ENCODE measurements at regions not wholly inside any gene's neighbourhood (a gene's known extent, or its start where the extent isn't known, plus 50 kb on each side); places are given as distances from the start of the nearest gene placed in this dataset.
"Not testable (repeated sequence)": the region's sequence is repeated elsewhere in the genome, so short reads cannot be mapped to it uniquely, and the experiment has no call there.

DNA sequence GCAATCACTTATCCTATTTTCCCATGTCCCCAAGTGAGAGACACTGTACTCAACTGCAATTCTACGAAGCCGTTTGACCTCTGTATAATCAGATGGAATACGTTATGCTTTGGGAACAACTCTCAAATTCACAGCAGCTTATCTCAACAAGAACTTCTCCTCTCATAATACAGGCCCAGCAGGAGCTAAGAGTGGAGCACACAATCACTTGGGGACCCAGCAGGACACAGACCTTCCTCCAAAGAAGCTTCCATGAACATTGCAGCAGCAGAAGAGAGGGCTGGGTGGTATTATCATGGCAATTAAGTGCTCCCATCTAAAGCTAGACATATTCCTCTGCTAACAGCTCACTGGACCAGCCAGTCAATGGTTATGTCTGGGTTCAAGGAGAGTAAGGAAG is 428.3 kb upstream of the MIR17HG start:
- DNase-seq: no peak

DNA sequence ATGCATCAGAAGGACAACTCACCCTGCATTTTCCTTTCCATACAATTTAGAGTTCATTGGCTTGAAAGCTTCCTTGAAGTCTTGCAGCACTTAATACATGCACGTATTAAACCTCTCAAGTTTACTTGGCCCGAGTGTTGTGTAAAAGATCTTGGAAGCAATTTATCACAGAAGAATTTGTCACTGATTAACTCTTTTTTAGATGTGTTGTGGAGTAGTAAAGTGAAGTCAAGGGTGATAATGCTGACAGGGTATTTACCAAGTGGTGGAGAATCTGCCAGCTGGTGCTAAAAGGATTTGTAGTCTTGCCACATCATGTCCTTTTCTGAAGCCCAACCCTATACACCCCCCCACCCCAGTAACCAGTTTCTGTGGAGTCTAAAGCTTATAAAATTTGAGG is 421.0 kb upstream of the MIR17HG start:
- no peak for DNase-seq

DNA sequence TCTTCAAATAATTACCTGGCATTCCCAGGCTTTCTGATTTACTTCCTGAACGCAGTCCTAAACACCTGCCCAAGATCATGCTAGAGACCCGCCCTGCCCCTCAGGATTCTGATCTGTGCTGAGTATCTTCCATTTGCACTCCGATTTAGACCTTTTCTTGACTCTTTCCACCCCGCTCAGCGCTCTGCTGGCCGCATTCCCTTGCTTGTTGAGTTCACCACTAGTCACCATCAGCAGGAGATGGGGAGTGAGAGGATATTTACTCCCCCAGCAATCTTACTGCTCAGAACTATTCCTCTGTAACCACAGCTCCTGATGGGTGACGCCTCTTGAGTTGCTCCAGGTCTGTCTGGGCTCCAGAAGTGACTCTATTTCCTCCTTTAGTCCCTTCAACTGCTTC is 419.4 kb upstream of the MIR17HG start:
- DNase-seq: no peak

DNA sequence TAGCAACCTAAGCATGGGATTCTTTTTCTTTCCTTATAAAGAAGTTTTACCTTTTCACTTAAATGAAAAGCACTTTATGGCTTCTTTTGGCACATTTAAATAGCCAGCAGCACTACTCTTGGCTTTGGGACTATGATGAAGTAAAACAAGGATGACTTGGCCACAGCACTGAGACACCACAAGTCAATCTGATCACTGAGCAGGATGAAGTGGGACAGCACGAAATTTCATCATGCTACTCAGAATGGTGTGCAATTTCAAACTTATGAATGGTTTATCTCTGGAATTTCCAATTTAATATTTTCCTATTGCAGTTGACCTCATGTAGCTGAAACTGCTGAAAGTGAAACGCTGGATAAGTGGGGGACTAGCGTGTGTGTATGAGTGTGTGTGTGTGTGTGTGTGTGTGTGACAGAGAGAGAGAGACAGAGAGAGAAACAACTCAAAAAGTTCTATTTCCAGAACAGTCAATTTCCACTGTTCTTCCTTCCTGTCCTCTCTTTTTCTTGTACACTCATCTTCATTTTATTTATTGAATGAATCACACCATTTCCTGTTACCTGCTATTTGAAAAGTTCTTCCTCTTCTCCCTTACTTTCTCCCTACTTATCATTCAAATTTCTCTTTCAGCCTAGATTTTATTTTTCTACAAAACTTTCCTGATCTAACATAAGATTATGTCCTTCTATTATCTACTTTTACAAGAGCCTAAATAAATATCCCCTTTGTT is 414.2 kb upstream of the MIR17HG start:
- no peak for DNase-seq

DNA sequence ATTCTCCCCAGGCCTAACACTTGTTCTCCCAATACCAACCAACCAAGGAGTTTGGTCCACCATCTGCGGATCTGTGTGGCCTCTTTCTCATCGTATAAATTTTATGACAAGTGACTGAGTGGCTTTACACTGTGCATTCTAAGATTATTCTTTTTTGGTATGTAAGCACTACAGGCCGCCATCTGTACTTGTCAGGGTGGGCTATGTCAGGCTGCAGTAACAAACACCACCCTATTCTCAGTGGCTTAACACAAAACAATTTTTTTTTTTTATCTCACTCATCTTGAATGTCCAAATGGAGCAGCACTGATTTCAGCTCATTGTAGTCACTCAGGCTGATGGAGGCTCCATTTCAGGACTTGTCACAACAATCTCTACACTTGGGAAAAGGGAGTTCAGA is 412.7 kb upstream of the MIR17HG start:
- no peak for DNase-seq

DNA sequence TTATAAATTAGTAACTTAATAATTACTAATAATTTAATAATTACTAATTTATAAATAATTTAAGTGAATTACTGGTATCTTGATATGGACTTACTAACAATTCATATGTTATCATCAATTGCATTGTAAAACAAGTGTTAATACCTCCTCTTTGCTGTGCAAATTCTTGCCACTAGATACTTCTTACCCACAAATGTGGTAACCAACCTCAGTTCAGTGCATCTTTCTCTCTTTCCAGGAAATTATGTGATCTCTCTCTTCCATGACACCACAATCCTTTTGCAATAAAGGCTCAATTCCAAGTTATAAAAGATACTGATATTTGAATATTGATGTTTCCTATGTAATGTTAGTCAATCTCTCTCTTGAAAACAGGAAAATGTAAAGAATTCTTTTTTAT is 408.6 kb upstream of the MIR17HG start:
- no peak for DNase-seq

DNA sequence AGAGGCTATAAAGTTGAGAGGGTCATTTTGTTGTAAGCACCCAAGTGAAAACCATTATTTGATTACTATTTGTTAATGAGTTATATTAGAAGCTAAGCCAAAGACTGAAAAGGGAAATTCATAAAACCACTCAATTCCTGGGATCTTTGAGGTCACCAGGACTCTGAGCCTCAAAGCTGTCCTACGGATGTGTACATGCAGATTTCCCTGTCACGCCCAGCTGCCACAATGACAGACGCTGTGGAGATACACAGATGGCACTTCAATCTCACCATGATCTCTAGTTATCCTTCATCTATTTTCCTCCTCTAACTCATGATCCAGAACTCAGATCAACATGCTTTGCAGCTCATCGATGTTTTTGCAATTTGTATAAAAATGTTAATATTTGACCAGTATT is 403.5 kb upstream of the MIR17HG start:
- DNase-seq: no peak

DNA sequence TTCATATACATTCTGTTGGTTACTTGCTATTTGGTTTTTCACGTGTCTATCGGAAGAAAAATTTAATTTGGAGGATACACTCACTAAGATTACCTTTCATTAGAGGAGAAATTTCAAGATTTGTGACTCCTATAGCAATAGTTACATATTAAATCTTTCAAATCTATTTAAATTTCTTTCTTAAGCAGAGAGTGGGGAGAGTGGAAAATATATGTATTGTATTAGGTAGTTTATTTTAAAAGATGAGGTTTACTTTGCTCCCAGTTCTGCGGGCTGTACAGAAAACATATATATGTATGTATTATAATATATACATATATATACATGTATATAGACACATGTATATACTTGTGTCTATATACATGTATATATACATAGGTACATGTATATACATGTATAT is 402.3 kb upstream of the MIR17HG start:
- not testable (repeated sequence) for DNase-seq

DNA sequence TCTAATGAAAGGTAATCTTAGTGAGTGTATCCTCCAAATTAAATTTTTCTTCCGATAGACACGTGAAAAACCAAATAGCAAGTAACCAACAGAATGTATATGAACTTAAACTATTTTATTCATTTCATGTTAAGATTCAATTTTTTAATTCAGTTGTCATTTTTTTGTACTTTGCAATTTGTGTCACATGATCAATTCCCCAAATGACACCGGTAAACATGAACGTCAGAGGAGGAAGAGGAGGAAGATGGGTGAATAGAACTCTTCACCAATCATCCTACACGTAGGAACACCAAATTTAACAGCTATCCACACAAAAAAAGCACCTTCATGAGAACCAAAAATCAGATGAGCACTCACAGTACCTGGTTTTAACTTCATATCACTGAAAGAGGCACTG is 401.4 kb upstream of the MIR17HG start:
- not testable (repeated sequence) for DNase-seq

DNA sequence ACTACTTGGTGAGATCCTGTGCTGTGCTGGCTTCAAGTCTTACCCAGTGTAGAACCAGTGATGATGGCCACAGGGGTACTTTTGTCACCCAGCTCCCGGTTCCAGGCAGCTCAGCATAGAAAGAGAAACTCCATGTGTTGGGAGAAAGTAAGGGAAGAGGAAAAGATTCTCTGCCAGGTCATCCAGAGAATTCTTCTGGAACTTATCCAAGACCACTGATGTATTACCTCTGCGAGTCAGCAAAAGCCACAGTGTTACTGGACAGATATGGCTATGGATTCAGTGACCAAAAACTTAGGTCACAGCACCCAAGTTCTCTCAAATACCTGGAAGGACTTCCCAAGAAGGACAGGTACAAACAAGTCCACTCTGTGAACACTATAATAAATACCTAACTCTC is 399.5 kb upstream of the MIR17HG start:
- no peak for DNase-seq

DNA sequence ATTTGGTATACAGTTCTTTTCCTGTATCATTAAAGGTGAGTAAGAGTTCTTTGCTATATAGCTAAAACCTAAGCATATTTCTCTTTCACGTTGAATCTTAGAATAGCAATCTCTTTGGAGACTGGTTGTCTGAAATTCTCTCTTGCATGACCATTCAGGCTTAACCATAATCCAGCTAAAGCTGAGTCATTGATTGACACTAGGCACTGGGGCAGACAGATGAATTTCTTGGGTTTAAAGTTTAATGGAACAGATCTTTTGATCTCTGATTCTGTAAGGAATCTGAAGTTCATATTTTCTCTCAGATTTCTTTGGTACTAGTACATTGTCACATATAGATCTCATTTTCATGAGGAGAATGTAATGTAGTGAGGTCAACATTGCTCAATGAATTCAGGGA is 397.3 kb upstream of the MIR17HG start:
- DNase-seq: no peak

DNA sequence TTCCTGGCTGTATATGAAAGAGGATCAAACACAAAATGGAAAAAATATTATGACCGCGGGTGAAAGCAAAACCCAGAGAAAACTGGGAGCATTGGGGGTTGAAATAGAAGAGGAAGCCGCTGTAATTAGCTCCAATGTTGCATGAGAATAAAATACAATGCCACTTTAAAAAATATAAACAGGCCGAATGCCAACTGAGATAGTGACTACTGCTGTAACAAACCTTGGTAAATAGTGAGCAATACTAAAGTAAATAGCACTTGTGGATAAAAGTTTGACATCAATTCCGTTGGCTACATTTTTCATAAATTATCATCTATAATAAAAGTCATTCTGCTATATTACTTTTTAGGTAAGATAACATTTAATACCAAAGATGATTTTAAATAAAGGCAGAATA is 395.8 kb upstream of the MIR17HG start:
- DNase-seq: no peak

DNA sequence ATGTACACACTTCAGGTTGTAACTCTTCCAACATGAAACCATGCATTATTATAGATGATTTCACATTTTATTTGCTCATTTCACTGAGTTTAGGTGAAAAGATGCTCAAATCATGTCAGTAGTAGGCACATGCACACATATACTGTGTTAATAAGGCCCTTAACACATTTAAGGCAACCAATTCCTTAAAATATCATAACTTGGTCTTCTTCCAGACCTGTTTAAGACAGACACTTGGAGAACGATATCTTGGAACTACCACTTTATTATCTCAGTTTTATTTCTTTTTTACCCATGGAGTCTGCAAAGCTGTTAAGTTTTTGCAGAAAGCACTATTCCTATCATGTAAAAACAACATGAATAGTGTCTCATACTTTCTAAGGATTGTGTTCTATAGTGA is 395.2 kb upstream of the MIR17HG start:
- DNase-seq: no peak

DNA sequence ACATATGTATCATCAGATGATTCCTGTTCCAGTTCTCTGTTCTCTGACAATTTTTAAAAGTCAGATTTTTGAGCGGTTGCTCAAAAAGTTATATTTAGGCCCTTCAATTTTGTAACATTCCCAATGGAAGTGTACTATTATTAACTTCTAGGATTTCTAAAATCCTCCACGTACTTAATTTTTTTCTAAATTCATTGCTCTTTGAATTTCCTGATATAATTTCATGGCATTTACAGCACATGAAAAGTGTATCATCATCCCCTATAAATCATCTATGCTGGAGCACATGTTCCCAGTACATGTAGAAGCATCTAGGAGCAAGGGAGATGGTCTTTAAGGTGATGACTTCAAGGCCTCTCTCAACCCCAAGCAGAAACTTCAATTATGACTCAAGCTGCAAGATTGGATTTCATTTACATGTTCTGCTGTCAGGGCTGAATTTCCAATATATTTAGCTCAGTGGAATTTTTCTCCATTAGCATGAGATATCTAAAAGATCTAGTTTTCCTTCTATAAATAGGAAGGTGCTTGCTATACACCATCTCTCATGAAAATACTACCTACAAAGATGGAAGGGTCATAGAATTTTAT is 392.8 kb upstream of the MIR17HG start:
- no peak for DNase-seq

DNA sequence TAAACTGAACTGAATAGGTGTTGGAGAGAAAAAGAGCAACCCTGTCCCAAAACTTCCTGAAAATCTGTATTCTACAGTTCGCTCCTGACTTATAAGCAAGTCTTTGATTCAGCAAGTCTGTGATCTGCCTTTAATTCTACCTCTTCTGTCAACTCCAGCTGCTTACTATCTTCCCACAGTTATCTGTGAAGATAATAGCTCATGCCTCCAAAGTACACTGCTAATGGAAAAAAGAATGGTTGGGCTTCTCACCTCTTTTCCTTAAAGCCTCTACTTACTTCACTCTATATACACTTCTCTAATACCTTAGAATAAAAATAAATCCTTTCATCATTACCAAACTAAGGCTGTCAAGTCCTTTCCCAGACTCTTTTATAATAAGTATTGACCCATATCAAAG is 391.5 kb upstream of the MIR17HG start:
- no peak for DNase-seq

DNA sequence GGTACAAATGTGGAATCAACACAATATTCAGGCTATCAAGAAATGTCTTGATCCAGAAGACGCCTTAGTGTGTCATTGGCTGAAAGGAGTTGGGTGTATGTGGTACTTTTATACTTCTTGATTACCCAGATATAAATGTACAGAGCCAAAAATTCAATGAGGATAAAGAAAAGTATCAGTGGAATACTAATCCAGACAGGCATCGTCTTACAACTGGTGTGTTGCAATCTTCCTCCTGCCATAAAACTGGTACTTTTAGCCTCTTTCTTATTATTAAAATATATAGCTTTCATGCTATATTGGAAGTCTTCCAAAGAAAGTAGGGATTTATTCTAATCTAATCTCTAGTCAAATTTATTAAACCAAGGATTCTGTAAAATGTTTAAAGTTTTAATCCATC is 388.6 kb upstream of the MIR17HG start:
- no peak for DNase-seq

DNA sequence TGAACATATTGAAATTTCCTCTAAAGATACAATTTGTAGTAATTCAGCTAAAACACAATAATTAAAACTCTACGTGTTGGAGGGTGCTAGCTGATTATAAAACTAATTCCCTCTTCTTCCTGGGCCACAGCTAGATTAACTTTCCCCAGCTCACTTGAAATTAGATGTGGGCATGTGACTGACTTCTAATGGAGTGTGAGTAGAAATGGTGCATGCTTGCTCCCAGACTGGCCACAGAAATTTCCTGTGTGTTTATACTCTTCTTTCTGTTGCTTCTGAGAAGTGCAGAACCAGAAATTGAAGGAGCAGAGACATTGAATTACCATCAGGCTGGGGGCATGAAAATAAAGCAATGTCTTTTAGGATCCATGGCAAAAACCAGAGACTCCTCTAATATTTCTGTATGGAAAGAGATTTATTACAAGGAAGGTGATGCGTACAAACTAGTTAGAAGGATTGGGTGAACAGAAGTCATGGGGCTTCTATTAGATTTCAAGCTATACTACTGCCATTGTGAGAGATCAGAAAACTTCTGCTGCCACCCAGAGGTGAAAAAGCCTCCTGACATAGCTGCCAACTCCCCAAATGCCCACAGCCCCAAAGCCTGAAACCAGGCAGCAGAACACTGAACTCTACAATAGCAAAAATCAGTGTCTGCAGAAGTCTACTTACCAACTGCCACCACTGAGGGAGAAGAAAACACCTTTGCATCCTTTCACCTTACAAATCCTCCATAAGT is 379.2 kb upstream of the MIR17HG start:
- peak in 1 of 5 experiments; percentile 2 for DNase-seq

DNA sequence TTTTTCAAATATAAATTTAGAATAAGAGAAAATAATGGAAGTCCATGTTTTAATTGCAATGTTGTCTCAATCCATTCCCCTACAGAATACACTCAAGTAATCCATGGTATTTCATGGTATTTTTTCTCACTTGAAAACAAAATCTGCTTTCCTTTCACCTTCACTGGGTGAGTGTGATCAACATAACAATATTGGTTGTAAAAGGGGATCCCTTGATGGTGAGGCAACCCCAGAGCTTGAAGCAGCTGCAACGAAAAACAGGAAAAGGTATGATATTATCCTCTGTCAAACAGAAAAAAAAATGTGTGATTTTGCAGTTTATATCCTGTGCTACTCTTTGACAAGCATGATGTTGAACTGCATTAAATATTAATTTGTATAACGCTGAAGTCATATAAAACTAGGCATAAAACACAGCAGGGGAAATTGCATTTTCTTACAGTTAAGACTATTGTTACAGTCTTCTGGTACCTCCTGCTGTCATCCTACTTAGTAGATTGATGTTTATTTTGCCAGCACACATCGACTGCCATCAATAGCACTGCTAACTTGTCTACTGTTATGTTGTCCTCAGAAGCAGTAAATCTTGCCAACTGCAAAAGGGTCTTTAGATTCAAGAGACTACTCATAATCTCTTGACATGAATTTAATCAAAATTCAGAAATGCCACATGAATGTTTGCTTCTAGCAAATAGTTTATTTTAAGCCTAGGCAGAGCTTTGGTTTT is 373.1 kb upstream of the MIR17HG start:
- DNase-seq: no peak

DNA sequence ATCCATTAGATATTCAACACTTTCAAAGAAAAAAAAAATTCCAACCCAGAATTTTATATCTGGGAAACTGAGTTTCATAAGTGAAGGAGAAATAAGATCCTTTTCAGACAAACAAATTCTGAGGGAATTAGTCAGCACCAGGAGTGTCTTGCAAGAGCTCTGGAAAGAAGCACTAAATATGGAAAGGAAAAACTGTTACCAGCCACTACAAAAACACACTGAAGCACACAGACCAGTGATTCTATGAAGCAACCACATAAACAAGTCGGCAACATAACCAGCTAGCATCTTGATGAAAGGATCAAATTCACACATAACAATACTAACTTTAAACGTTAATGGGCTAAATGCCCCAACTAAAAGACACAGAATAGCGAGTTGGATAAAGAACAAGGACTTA is 368.4 kb upstream of the MIR17HG start:
- no peak for DNase-seq

DNA sequence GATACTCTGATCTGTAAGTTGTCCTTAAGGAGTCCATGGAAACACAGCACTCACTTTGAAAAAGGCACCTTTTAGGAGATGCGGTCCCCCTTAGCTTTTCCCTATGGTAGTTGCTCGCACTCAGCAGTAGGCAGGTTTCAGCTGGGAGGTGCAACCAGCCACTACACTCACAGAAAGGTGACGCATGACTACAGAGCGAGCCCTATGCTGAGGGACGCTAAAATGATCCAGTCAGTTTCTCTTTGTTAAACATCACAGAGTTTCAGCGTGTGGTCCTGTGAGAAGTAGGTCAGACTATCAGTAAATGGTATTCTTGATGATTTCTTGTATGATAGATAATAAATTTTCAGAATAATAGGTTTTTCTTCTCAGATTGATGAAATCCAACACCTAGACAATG is 362.7 kb upstream of the MIR17HG start:
- no peak for DNase-seq

DNA sequence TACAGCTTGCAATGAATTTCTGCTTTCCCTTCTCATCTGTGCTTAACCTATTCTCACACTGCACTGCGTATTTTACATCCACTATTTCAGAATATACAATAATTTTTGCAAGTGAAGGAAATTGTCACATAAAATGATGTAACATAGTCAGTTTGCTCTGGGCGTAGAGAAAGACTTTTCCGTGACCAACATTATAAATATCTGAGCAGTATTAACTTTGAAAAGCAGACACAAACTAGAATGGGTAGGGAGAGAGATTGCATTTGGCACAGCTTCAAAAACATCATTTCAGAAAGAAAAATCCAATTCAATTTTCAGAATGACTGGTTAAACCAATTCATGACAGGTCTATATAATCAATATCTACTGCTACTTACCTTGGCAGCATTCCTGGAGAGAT is 352.5 kb upstream of the MIR17HG start:
- no peak for DNase-seq

DNA sequence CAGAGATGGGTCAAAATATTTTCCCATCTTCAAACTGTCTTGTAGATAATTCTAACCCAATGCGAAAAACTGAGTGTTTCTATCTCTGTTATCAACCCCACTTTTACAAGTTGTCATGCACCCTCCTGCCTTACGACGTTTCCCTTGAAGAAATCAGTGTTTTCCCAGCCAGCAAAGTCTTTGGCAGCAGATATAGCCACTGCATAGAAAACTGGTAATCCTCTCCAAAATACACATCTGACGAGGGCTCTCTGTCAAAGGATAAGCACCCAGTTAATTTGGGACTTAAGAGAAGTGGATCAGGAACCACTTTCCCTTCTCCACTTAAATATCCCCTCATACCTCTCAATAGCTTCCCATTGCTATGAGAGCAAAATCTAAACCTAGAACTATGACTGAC is 351.9 kb upstream of the MIR17HG start:
- no peak for DNase-seq

DNA sequence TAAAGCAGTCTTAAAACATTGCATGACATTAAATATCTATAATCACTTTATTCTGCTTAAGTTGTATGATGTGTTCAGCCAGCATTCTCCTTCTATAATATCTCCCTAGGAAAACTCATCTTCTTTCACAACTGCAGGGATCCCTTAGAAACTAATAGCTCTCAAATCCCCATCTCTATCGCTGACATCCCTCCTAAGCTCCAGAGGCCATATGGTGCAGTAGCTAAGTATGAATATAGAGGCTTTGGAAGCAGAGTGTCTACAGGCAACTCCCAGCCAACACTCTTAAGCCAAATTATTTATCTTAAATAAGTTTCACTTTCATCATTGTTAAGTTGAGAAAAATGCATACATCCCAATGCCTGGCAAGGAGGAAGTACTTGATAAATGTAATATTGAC is 349.5 kb upstream of the MIR17HG start:
- no peak for DNase-seq

DNA sequence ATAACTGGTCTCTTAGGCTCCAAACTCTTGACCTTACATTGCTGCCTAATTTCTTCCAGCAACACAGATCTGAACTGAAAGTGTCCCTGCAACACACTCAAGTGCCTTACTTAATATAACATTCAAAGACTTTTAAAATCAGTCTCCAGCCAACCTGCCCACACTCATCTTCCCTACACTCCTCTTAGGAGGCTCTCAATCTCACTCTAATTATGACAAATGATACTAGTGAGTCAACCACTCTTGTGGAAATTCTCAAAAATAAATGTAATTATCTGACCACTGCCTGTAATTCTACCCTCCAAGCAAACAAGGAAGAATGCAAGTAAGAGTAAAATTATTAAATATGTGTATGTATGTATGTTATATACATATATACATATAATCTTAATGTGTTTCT is 348.1 kb upstream of the MIR17HG start:
- DNase-seq: no peak
